Stimulated activated CD4-positive, alpha-beta T cell treated with anti-CD3 and anti-CD28 coated beads, Interleukin-4, amount 100 ng/mL, for 1 hour (primary cell): ENCODE measurements at regions not wholly inside any gene's neighbourhood (a gene's known extent, or its start where the extent isn't known, plus 50 kb on each side); places are given as distances from the start of the nearest gene placed in this dataset.
"Not testable (repeated sequence)": the region's sequence is repeated elsewhere in the genome, so short reads cannot be mapped to it uniquely, and the experiment has no call there.

ENCODE experiments used
- DNase-seq: peaks from one replicate; pipeline ENCODE4 v3.0.0-alpha.2; 2020

DNA sequence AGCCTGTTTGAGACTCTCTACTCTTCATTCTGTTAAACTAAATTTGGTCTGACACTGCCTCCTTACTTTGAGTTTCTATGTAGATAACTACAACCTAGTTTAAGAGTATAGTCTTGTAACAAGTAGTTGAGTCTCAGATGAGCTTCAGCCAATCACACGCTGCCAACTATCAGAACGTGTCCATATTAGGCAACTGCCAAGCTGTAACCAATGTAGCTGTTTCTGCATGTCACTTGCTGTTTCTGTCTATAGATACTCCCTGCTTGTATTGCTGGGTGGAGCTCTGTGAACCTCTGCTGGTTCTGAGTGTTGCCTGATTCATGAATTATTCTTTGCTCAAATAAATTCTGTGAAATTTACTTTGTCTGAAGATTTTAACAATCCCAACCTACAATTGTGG lies 452.6 kb upstream of the NR5A2 start:
- DNase-seq: no peak

DNA sequence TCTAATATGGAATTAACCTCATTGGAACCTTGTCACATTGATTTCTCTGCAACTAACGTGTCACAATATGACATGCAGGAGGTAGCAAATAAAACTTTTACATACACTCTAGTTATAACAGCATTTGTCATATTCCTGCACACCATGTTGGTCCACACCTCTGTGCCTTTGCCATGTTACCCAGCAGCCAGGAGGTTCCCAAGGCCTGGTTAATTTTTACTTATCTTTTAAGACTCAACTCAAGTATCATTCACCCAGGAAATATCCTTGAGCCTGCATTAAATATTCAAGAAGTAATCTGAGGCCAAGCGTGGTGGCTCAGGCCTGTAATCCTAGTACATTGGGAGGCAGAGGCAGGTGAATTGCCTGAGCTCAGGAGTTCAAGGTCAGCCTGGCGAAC lies 447.2 kb upstream of the NR5A2 start:
- DNase-seq: no peak

DNA sequence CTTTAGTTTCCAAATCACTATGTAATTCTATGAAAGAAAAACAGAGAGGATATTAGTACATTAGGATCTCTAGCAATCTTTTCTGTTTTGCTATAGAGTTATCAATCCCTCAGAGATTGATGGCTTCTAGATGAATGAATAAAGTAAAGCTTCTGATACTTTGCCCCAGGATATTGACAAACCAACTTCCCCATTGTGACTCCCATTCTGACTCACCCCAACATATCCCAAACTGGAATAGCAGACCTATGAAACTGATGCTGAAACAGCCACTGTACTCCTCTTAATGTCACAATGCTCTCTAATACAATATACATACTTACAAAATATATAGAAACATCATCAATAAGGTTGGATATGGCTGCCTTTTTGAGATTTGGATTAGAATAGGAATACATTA lies 442.1 kb upstream of the NR5A2 start:
- no peak for DNase-seq

DNA sequence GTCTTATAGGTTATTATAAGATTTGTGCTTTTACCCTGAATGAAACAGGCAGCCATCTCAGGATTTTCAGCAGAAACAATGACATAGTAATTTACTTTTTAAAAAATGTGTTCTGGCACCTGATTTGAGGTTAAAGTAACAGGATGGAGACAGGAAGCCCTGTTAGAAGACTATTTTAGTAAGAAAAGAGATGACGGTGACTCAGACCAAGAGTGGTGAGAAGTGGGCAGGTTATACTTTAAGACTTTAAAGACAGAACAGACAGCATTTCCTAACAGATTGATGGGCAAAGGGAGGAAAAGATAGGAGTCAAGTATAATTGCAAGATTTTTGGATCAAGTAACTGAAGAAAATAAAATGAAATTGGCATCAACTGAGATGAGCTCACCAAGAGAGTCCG lies 436.8 kb upstream of the NR5A2 start:
- DNase-seq: no peak

DNA sequence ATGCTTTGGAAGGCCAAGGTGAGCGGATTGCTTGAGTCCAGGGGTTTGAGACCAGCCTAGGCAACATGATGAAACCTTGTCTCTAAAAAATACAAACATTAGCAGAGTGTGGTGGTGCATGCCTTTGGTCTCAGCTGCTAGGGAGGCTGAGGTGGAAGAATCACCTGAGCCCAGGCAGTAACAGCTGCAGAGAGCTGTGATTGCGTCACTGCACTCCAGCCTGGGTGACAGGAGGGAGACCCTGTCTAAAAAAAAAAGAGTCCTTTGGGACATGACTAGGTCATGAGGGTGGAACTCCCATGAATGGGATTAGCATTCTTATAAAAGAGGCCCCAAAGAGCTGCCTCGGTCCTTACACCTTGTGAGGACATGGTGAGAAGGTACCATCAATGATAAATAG lies 436.0 kb upstream of the NR5A2 start:
- no peak for DNase-seq

DNA sequence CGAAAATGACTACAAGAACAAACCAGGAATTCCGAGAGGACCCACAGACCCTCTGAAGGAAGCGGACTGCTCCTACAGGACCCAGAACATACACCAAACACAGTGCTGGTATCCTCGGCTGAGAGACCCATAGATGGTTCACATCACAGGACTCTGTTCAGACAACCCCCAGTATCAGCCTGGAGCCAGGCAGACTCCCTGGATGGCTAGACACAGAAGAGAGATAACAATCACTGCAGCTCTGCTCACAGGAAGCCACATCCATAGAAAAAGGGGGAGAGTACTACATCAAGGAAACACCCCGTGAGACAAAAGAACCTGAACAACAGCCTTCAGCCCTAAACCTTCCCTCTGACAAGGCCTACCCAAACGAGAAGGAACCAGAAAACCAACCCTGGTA lies 434.0 kb upstream of the NR5A2 start:
- no peak for DNase-seq

DNA sequence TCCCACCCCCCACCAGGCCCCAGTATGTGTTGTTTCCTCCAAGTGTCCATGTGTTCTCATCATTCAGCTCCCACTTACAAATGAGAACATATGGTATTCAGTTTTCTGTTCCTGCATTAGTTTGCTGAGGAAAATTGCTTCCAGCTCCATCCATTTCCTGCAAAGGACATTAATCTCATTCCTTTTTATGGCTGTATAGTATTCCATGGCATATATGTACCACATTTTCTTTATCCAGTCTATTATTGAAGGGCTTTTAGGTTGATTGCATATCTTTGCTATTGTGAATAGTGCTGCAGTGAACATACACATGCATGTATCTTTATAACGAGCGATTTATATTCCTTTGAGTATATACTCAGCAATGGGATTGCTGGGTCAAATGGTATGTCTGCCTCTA lies 431.1 kb upstream of the NR5A2 start:
- not testable (repeated sequence) for DNase-seq

DNA sequence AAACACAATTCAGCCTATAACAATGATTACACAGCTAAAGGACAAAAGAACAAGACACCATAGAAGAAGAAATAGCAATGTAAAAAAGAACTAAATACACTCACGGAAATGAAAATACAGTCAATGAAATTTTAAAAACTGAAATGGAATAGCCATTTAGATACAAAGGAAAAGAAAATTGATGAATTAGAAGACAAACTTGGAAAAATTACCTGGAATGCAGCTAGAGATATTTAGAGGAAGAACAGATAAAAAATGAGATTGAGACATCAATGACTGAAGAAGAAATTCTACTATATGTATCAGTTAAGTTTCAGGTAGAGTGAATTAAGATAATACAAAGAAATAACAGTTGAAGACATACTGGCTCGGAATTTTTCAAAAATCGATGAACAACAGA lies 430.4 kb upstream of the NR5A2 start:
- no peak for DNase-seq

DNA sequence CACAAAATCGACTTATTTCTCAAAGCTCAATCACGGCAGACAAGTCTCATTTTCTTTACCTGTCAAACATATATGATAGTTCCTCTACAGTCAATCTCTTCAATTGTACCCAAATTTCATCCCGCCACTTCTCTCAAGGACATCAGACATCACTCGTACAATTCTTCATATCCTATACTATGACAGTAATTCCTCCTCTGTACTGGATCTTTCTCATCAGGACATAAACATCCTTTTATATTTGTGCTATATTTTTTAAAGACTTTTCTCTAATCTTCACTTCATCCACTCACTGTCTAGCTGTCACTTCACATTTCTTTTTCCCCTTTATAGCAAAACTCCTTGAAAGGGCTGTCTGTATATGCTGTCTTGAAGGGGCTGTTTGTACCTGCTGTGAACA lies 419.1 kb upstream of the NR5A2 start:
- no peak for DNase-seq

DNA sequence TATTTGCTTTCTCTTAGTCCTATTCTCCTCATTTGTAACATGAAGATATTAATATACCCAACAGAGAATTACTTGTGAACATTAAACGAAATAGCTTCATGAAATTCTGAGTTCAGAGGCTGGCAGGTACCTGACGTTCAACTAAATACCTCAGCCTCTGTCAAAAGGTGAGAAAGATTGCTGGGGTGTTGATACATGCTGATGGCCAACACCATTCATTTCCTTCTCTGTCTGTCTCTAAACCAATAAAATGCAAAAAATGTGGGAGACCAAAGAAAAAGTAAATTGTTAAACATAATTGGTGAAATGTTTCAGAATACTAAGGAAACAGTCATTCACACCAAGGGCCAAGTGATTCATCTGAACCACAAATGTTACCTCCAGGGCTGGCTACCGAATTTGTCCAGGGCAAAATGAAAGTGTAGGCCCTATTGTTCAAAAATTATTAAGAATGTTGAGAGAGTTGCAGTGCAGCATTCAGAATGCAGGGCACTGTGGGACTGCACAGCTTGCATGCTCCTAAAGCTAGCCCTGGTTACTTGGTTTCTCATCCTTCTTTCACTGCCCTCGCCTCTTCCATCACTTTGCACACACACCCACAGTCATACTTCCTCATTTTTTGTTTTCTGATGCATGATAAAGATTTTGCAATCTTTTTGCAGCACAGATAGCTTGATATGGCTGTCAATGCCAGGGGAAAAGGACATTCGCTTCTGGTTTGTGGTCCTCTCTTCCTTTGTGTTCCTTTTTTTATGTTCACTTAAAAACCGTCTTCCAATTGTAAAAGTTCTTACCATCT lies 414.3 kb upstream of the NR5A2 start:
- DNase-seq: no peak

DNA sequence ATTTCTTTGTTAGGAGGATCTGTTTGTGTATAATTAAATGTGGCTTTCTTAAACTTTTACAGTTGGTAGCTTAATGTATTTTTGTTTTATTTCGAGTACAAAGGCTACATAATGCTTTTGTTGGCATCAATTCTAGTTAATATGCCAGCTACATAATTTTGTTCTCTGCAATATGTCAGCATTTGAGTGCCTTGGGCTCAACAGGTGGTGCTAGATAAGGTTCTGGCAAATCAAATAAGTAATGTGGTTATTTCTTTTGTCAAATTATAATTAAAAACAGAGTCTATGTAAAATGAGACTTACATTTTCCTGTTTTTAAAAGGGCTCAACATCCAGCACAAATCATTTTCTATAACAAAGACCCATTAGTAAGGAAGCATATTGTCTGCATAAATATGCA lies 410.6 kb upstream of the NR5A2 start:
- DNase-seq: no peak

DNA sequence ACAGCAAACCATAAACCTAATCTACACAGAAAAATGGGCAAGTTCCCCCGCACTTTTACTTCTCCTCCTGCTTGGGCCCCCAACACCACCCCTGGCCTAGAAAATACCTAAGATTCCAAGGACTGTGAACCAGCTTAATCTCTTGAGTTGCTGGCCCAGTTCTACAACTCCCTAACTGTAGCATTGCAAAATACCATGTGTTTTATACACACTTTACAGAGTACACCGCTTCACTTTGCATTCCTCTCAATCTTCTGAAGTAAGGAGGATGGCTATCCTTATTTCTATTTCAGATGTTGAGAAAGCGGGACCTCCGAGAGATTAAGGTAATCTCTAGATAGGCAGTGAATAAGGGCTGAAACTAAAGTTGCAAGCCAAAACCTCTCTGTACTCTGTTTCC lies 408.3 kb upstream of the NR5A2 start:
- DNase-seq: no peak

DNA sequence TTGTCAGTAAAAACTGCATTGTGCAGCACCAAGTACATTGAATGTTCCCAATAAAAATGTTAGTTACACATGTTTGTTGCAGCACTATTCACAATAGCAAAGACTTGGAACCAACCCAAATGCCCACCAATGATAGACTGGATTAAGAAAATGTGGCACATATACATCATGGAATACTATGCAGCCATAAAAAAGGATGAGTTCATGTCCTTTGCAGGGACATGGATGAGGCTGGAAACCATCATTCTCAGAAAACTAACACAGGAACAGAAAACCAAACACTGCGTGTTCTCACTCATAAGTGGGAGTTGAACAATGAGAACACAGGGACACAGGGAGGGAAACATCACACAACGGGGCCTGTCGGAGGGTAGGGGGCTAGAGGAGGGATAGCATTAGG lies 401.3 kb upstream of the NR5A2 start:
- not testable (repeated sequence) for DNase-seq

DNA sequence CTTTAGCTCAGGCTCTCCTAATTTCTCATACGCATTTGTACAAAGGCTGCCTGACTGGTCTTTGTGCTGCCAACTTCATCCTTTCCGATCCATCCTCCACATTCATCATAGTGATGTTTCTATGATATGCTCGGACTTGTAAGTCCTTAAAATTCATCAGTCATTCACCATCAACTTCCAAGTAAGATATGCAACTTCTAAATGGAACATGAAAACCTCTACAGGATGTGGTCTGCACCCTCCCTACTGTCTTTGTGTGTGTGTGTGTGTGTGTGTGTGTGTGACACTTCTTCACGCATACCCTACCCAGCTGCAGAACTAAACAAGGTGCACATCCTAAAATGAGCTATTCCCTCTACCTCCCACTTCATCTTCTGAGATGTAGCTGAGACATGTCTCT lies 397.9 kb upstream of the NR5A2 start:
- DNase-seq: no peak

DNA sequence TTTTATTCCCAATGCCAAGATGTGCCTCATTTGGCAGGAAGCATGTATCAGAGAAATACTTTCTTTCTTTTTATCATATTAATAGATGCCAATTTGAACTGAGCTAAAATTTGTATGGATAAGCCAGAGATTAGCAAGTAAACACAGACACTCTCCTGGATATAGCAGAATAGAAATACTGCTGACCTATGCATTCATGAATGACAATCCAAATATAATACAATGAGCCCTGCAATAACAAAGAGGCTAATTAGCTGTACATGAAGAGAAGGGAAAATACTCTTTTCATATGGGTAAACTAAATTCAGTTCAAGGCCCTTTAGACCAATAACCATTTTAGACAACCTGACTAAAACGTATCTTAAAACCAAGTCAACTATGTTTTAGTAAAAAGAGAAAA lies 388.1 kb upstream of the NR5A2 start:
- no peak for DNase-seq

DNA sequence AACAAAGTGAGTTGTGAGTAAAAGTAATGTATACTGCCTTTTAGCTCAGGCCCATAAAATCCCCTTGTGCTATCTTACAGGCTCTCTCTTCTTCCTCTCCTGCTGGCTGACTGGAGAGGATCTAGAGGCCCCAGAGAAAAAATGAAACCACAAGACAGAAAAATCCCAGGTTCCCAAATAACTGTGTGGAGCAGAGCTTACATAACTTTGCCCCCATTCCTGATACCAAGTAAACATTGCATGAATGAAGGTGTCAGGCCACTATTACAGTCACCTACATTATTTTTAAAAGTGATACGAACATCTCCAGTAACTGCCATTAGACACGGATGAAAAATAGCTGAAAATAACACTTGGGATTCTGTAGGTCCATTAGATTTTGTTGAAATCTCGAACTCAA lies 386.0 kb upstream of the NR5A2 start:
- DNase-seq: no peak

DNA sequence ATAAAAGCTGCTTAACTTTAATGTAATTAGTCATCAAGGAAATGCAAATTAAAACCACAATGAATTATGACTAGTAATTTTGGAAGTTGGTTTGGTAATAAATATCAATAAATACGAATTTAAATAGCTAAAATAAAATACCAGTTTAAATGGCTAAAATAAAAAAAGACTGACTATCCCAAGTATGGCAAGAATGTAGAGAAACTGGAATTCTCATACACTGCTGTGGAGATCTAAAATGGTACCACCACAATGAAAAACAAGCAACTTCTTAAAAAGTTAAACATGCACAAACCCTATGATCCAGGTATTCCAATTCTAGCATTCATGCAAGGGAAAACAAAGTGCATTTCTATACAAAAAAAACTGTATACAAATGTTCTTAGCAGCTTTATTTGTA lies 382.6 kb upstream of the NR5A2 start:
- DNase-seq: no peak

DNA sequence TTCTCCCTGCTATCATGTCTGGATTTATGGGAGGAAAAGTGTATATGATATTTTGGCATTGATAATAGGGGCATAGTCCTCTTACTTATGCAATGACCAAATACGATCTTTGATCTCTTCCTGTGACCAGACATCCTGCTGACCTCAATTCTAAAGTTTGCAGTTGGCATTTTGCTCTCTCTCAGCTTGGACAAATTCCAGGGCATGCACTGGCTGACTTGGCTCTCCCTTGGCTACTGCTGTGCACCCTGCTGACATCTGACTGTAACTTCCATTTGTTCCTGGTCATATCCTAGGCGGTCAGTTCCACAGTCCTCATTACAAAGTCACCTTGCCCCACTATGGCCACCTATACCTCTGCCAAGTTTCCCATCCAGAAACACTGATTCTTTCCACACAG lies 380.7 kb upstream of the NR5A2 start:
- no peak for DNase-seq

DNA sequence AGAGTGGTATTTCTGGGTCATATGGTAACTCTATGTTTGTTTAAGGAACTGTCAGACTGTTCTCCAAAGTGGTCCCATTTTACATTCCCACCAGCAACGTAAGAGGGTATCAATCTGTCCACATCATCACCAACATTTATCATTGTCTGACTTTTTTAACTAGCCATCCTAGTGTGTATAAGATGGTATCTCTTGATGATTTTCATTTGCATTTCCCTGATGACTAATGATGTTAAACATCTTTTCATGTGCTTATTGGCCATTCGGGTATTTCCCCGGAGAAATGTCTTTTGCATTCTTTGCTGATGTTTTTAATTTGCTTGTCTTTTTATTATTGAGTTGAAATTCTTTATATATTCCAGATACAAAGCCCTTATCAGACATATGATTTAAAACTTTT lies 370.1 kb upstream of the NR5A2 start:
- DNase-seq: no peak

DNA sequence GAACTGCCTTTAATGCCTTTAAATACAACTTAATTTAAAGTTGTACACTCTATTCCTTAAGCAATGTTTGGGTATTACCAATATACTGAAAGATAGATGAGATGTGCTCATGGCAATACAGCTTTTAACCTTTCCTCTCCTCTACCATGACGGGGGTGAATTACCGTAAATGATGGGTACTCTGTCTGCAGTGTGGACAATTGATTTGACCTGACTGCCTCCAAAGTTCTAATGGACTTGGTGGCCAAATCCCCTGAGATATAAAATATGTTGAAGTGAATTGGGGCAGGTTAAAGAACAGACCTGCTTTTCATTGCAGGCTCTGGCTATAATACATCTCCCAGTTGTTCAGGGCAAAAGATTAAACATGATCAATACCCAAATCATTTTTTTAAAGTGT lies 367.4 kb upstream of the NR5A2 start:
- no peak for DNase-seq

DNA sequence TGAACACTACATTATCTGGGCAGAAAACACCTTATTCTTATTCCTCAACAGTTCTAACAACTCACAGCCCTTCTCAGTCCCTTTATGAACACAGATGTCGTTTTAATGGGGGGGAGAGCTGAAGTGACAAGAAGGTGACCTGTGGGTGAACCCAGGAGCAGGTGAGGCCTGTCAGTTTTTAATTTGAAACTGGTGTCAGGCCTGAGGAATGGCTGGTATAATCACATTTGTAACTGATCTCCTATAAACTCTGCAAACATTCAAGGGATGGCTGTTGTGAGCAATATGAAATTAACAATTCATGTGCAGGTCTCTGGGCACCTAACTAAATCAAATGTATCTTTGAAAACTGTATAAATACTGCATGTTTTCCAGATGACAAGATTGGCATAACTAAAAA lies 362.1 kb upstream of the NR5A2 start:
- no peak for DNase-seq

DNA sequence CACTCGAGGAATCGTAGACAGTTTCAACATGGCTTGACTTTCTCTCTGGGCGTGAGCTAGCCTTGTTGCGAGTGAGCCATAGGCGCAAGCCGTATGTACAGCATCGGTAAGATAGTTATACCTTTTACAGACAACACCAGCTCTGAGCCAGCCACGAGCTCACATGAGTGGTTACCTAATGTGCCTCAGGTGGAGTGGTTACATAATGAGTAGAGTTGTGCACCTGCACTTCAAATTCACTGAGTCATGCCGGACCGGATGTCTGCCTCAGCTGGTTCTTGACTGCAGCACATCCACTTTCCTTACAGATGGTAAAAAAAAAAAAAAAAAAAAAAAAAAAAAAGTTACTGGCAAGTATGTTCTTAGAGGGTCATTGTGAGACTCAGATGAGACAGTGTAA lies 360.4 kb upstream of the NR5A2 start:
- no peak for DNase-seq

DNA sequence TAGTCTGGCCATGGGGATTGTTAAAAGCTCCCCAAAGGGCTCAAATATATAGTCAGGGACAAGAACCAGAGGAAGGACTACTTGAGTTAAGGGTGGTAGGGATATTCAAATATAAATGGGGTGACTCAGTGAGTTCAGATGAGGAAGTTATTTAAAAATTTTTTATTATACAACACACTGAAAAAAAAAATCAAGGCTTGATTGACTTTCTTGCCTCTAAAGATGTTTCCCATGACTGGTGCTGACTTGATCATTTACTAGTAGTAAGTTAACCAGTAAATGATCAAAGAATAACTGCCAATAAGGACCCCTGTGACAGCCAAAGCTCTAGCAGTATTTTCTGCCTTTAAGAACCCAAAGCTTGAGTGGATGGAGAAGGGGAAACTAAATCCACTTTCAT lies 357.6 kb upstream of the NR5A2 start:
- DNase-seq: no peak

DNA sequence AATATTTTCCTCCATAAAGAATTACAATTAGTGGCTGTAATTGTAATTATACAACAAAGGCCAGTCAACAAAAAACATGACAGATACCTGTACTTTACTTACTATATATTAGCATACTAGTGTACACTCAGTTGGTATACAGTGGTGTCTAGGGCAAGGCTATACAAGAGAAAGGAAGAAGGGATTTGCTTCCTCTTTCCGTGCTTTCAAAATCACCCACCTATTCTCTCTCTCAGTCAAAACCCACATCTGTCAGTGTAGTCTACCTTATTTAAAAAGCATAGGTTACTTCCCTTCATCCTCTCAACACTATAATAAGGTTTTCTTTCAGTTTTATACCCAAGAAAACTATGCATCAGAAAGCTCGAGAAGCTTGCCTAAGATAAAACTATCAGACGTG lies 355.8 kb upstream of the NR5A2 start:
- no peak for DNase-seq

DNA sequence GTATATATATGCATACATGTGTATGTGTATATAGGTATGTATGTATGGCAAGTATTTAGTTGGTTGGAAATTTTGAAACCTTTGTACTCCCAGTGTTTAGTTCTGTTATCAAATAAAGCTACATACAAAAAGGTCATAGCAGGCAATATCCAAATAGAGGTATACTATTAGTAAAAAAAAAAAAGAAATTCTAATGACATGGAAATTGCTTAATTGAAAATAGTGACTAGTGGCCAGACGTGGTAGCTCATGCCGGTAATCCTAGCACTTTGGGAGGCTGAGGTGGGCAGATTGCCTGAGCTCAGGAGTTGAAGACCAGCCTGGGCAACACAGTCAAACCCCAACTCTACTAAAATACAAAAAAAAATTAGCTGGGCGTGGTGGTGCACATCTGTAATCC lies 351.6 kb upstream of the NR5A2 start:
- DNase-seq: no peak

DNA sequence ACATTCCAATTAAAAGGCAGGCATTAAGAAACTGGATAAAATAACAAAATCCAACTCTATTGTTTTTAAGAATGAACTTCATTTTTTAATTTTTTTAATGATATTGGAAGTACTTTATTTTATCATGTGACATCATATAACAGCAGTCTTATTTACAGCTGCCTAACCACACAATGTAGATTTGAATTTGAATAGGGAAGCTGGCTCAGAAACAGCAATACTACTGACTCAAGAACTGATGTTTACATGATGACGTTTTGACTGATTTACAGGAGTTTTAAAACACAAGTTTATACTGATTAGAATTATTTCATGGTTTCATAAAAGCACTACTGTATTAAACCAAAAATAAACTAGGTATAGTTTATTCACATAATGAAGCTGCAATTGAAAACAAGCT lies 348.7 kb upstream of the NR5A2 start:
- DNase-seq: no peak
